Kidney epithelial cell (primary cell): ENCODE measurements at regions not wholly inside any gene's neighbourhood (a gene's known extent, or its start where the extent isn't known, plus 50 kb on each side); places are given as distances from the start of the nearest gene placed in this dataset.

Experiments used
- DNase-seq: peaks from one replicate; pipeline ENCODE4 v3.0.0-alpha.2; 2010; ENCODE audit warnings: low read depth
- H3K27me3 ChIP-seq: 2 replicates; pipeline ENCODE4 v1.6.0; 2011; ENCODE audit warnings: low read length; ENCODE audit not compliant: control insufficient read depth, insufficient read depth
- H3K36me3 ChIP-seq: 2 replicates; pipeline ENCODE4 v1.5.1; 2011; ENCODE audit warnings: low read length; ENCODE audit not compliant: control insufficient read depth, insufficient read depth
- H3K4me3 ChIP-seq: 2 replicates; pipeline ENCODE4 v1.5.1; 2011; ENCODE audit warnings: low read depth, mild to moderate bottlenecking, control low read depth, low read length
- CTCF ChIP-seq: IDR thresholded peaks from 2 replicates; pipeline ENCODE4 v1.5.1; 2011; ENCODE audit warnings: mild to moderate bottlenecking, moderate library complexity, low read length, control low read depth, inconsistent platforms; ENCODE audit not compliant: insufficient read depth, poor library complexity, severe bottlenecking

GRCh38 chr5:30098940-30099339 is 1094.5 kb upstream of the CDH6 start:
- no peak for TF ChIP-seq CTCF
- Histone ChIP-seq H3K27me3 (no peaks in the 10 kb centered on the region), H3K4me3 (no peak overlapping the region), H3K36me3 (no peaks in the 10 kb centered on the region)
- no peak for DNase-seq

GRCh38 chr5:30092548-30092947 is 1100.9 kb upstream of the CDH6 start:
- TF ChIP-seq CTCF, result no peak
- Histone ChIP-seq H3K36me3 (no peaks in the 10 kb centered on the region), H3K4me3 (no peak overlapping the region)

GRCh38 chr5:30069441-30070263 is 1123.8 kb upstream of the CDH6 start:
- no peak for DNase-seq
- Histone ChIP-seq H3K27me3 (no peaks in the 10 kb centered on the region), H3K4me3 (no peak overlapping the region), H3K36me3 (no peaks in the 10 kb centered on the region)
- TF ChIP-seq CTCF, result no peak

More at GRCh38 chr5:30092548-30092947, 1100.9 kb upstream of the CDH6 start:
- no peak for DNase-seq
- no peaks in the 10 kb centered on the region for H3K27me3 ChIP-seq

- Histone ChIP-seq H3K4me3 (no peak overlapping the region), H3K36me3 (no peaks in the 10 kb centered on the region), H3K27me3 (no peaks in the 10 kb centered on the region)
- DNase-seq, result no peak
- no peak for TF ChIP-seq CTCF
Measured at GRCh38 chr5:30063503-30063902, 1130.0 kb upstream of the CDH6 start.

DNA sequence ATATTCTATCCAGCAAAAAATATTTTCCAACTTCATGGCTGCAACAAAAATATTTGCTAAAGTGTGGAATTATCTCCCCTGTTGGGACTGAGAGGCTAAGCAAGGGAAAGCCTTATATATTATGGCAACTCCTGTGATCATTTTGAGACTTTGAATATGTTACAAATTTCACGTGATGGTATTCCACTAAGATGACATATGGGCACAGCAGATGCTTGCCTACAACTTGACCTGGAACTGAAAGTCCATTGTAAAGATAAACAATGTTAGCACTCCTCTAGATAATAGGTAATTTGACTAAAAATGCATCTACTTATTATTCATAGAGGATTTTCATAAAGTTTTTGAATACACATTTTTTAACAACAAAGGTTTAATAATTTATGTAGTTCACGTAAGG is 1141.5 kb upstream of the CDH6 start:
- no peak for DNase-seq
- no peak for TF ChIP-seq CTCF
- Histone ChIP-seq H3K27me3 (no peaks in the 10 kb centered on the region), H3K36me3 (no peaks in the 10 kb centered on the region), H3K4me3 (no peak overlapping the region)
